ENCODE measurements at regions not wholly inside any gene's neighbourhood (a gene's known extent, or its start where the extent isn't known, plus 50 kb on each side); places are given as distances from the start of the nearest gene placed in this dataset.
"Not testable (repeated sequence)": the region's sequence is repeated elsewhere in the genome, so short reads cannot be mapped to it uniquely, and the experiment has no call there.

- DNase-seq (ENCODE audit: low spot score): no peak
- Histone ChIP-seq H2BK12ac (ENCODE audit: low read length) (no peak overlapping the region), H3K23ac (ENCODE audit: low read depth, low read length, poor library complexity) (no peak overlapping the region), H3K79me1 (ENCODE audit: low read depth, low read length) (no peaks in the 10 kb centered on the region), H2AK5ac (ENCODE audit: low read depth, low read length) (no peak overlapping the region), H3K27ac (replicated peaks; ENCODE audit: low read length) (no peak overlapping the region), H3K14ac (ENCODE audit: low read length) (no peak overlapping the region), H4K8ac (ENCODE audit: low read depth, low read length) (no peak overlapping the region), H2BK5ac (ENCODE audit: low read length) (no peak overlapping the region), H3K18ac (ENCODE audit: low read length) (no peak overlapping the region), H3K27me3 (ENCODE audit: control insufficient read depth in 3 of 3, insufficient read depth in 3 of 3, low read depth in 1 of 3, low read length in 3 of 3) (no peaks in the 10 kb centered on the region), H3K36me3 (replicated peaks in 1 of 2; ENCODE audit: control insufficient read depth in 2 of 2, insufficient read depth in 2 of 2, low read length in 2 of 2) (no peaks in the 10 kb centered on the region), H2AFZ (ENCODE audit: low read length) (no peak overlapping the region), H3K4me1 (ENCODE audit: control insufficient read depth in 2 of 2, insufficient read depth in 1 of 2, low read depth in 1 of 2, low read length in 2 of 2) (peaks cover 0 to 2% of the 10 kb centered on the region in 2 donors), H2BK120ac (ENCODE audit: low read depth, low read length) (no peak overlapping the region), H3K4ac (ENCODE audit: low read length) (no peak overlapping the region), H2BK15ac (ENCODE audit: low read length) (no peak overlapping the region), H3K9ac (ENCODE audit: low read depth, low read length, poor library complexity) (no peak overlapping the region), H3K4me2 (ENCODE audit: insufficient read depth, low read length, poor library complexity, severe bottlenecking) (no peak overlapping the region), H4K91ac (ENCODE audit: low read depth, low read length, poor library complexity) (no peak overlapping the region), H3K9me3 (replicated peaks in 1 of 2; ENCODE audit: control insufficient read depth in 2 of 2, insufficient read depth in 1 of 2, low read depth in 1 of 2, low read length in 2 of 2) (no peaks in the 10 kb centered on the region), H3K4me3 (ENCODE audit: low read length in 2 of 2) (no peak overlapping the region)
- no CpG with 5 or more reads among the region's 1 CpG for WGBS, 2 donors (ENCODE audit: extremely low coverage in 2 of 2, insufficient read length in 2 of 2, insufficient replicate concordance in 1 of 2)
These were observed 126.0 kb downstream of the MC4R start for GRCh38 chr18:60246606-60247005.

- Histone ChIP-seq H3K14ac (ENCODE audit: low read length) (no peak overlapping the region), H3K27me3 (ENCODE audit: control insufficient read depth in 3 of 3, insufficient read depth in 3 of 3, low read depth in 1 of 3, low read length in 3 of 3) (no peaks in the 10 kb centered on the region), H2BK5ac (ENCODE audit: low read length) (no peak overlapping the region)
These were observed 127.5 kb downstream of the MC4R start for GRCh38 chr18:60245096-60245495.

DNA sequence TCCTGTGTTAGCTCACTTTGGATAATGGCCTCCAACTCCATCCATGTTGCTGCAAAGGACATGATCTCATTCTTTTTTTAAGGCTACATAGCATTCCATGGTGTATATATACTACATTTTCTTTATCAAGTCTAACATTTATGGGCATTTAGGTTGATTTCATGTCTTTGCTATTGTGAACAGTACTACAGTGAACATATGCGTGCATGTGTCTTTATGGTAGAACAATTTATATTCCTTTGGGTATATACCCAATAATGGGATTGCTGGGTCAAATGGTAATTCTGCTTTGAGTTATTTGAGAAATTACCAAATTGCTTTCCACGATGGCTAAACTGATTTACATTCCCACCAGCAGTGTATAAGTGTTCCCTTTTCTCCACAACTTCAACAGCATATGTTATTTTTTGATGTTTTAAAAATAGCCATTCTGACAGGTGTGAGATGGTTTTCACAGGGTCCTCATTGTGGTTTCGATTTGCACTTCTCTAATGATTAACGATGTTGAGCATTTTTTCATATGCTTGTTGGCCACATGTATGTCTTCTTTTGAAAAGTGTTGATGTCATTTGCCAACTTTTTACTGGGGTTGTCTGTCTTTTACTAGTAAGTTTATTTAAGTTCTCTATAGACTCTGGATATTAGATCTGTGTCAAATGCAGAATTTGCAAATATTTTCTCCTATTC is 133.4 kb downstream of the MC4R start:
- H3K9ac ChIP-seq (ENCODE audit: low read depth, low read length, poor library complexity); H3K4ac ChIP-seq (ENCODE audit: low read length); H3K4me1 ChIP-seq (ENCODE audit: control insufficient read depth in 2 of 2, insufficient read depth in 1 of 2, low read depth in 1 of 2, low read length in 2 of 2); H2BK15ac ChIP-seq (ENCODE audit: low read length); H2AK5ac ChIP-seq (ENCODE audit: low read depth, low read length); H3K4me2 ChIP-seq (ENCODE audit: insufficient read depth, low read length, poor library complexity, severe bottlenecking); H2AFZ ChIP-seq (ENCODE audit: low read length); H3K14ac ChIP-seq (ENCODE audit: low read length); H3K9me3 ChIP-seq (replicated peaks in 1 of 2; ENCODE audit: control insufficient read depth in 2 of 2, insufficient read depth in 1 of 2, low read depth in 1 of 2, low read length in 2 of 2); H3K79me1 ChIP-seq (ENCODE audit: low read depth, low read length); H2BK12ac ChIP-seq (ENCODE audit: low read length); H3K27me3 ChIP-seq (ENCODE audit: control insufficient read depth in 3 of 3, insufficient read depth in 3 of 3, low read depth in 1 of 3, low read length in 3 of 3); H4K91ac ChIP-seq (ENCODE audit: low read depth, low read length, poor library complexity); H3K27ac ChIP-seq (replicated peaks; ENCODE audit: low read length); H3K36me3 ChIP-seq (replicated peaks in 1 of 2; ENCODE audit: control insufficient read depth in 2 of 2, insufficient read depth in 2 of 2, low read length in 2 of 2); H4K8ac ChIP-seq (ENCODE audit: low read depth, low read length); H2BK120ac ChIP-seq (ENCODE audit: low read depth, low read length); H3K18ac ChIP-seq (ENCODE audit: low read length); DNase-seq (ENCODE audit: low spot score); H3K4me3 ChIP-seq (ENCODE audit: low read length in 2 of 2); H2BK5ac ChIP-seq (ENCODE audit: low read length); H3K23ac ChIP-seq (ENCODE audit: low read depth, low read length, poor library complexity): not testable (repeated sequence)
- no CpG with 5 or more reads among the region's 4 CpGs for WGBS, 2 donors (ENCODE audit: extremely low coverage in 2 of 2, insufficient read length in 2 of 2, insufficient replicate concordance in 1 of 2)

More at GRCh38 chr18:60245096-60245495, 127.5 kb downstream of the MC4R start:
- Histone ChIP-seq H3K4ac (ENCODE audit: low read length) (no peak overlapping the region), H2BK15ac (ENCODE audit: low read length) (no peak overlapping the region), H2BK12ac (ENCODE audit: low read length) (no peak overlapping the region), H3K23ac (ENCODE audit: low read depth, low read length, poor library complexity) (no peak overlapping the region), H3K79me1 (ENCODE audit: low read depth, low read length) (no peaks in the 10 kb centered on the region), H3K4me3 (ENCODE audit: low read length in 2 of 2) (no peak overlapping the region), H4K8ac (ENCODE audit: low read depth, low read length) (no peak overlapping the region), H3K9me3 (replicated peaks in 1 of 2; ENCODE audit: control insufficient read depth in 2 of 2, insufficient read depth in 1 of 2, low read depth in 1 of 2, low read length in 2 of 2) (no peaks in the 10 kb centered on the region), H3K4me1 (ENCODE audit: control insufficient read depth in 2 of 2, insufficient read depth in 1 of 2, low read depth in 1 of 2, low read length in 2 of 2) (peaks cover 0 to 2% of the 10 kb centered on the region in 2 donors), H3K18ac (ENCODE audit: low read length) (no peak overlapping the region), H3K27ac (replicated peaks; ENCODE audit: low read length) (no peak overlapping the region), H3K36me3 (replicated peaks in 1 of 2; ENCODE audit: control insufficient read depth in 2 of 2, insufficient read depth in 2 of 2, low read length in 2 of 2) (no peaks in the 10 kb centered on the region), H4K91ac (ENCODE audit: low read depth, low read length, poor library complexity) (no peak overlapping the region), H2AK5ac (ENCODE audit: low read depth, low read length) (no peak overlapping the region), H2BK120ac (ENCODE audit: low read depth, low read length) (no peak overlapping the region), H2AFZ (ENCODE audit: low read length) (no peak overlapping the region), H3K9ac (ENCODE audit: low read depth, low read length, poor library complexity) (no peak overlapping the region), H3K4me2 (ENCODE audit: insufficient read depth, low read length, poor library complexity, severe bottlenecking) (no peak overlapping the region)
- WGBS, 2 donors (ENCODE audit: extremely low coverage in 2 of 2, insufficient read length in 2 of 2, insufficient replicate concordance in 1 of 2): no CpG with 5 or more reads among the region's 5 CpGs
- no peak for DNase-seq (ENCODE audit: low spot score)

- Histone ChIP-seq H4K8ac (ENCODE audit: low read depth, low read length) (no peak overlapping the region), H3K4me2 (ENCODE audit: insufficient read depth, low read length, poor library complexity, severe bottlenecking) (no peak overlapping the region), H3K27ac (replicated peaks; ENCODE audit: low read length) (no peak overlapping the region), H3K23ac (ENCODE audit: low read depth, low read length, poor library complexity) (no peak overlapping the region), H3K4me3 (ENCODE audit: low read length in 2 of 2) (no peak overlapping the region), H3K36me3 (replicated peaks in 1 of 2; ENCODE audit: control insufficient read depth in 2 of 2, insufficient read depth in 2 of 2, low read length in 2 of 2) (no peaks in the 10 kb centered on the region), H3K9ac (ENCODE audit: low read depth, low read length, poor library complexity) (no peak overlapping the region), H3K9me3 (replicated peaks in 1 of 2; ENCODE audit: control insufficient read depth in 2 of 2, insufficient read depth in 1 of 2, low read depth in 1 of 2, low read length in 2 of 2) (no peaks in the 10 kb centered on the region), H3K27me3 (ENCODE audit: control insufficient read depth in 3 of 3, insufficient read depth in 3 of 3, low read depth in 1 of 3, low read length in 3 of 3) (no peaks in the 10 kb centered on the region), H2AFZ (ENCODE audit: low read length) (no peak overlapping the region), H2BK120ac (ENCODE audit: low read depth, low read length) (no peak overlapping the region), H2BK15ac (ENCODE audit: low read length) (no peak overlapping the region), H3K14ac (ENCODE audit: low read length) (no peak overlapping the region), H2BK5ac (ENCODE audit: low read length) (no peak overlapping the region), H3K79me1 (ENCODE audit: low read depth, low read length) (no peaks in the 10 kb centered on the region), H3K18ac (ENCODE audit: low read length) (no peak overlapping the region), H3K4ac (ENCODE audit: low read length) (no peak overlapping the region), H2BK12ac (ENCODE audit: low read length) (no peak overlapping the region), H4K91ac (ENCODE audit: low read depth, low read length, poor library complexity) (no peak overlapping the region), H2AK5ac (ENCODE audit: low read depth, low read length) (no peak overlapping the region), H3K4me1 (ENCODE audit: control insufficient read depth in 2 of 2, insufficient read depth in 1 of 2, low read depth in 1 of 2, low read length in 2 of 2) (peaks cover 0 to 1% of the 10 kb centered on the region in 2 donors)
- WGBS, 2 donors (ENCODE audit: extremely low coverage in 2 of 2, insufficient read length in 2 of 2, insufficient replicate concordance in 1 of 2): no CpG with 5 or more reads among the region's 3 CpGs
- DNase-seq (ENCODE audit: low spot score): no peak
These were observed 137.4 kb downstream of the MC4R start for GRCh38 chr18:60235164-60235563.

Data from neuronal stem cell (in vitro differentiated cells).